ENCODE measurements at regions not wholly inside any gene's neighbourhood (a gene's known extent, or its start where the extent isn't known, plus 50 kb on each side); places are given as distances from the start of the nearest gene placed in this dataset.

GRCh38 chr17:12510535-12510934 lies 155.2 kb upstream of the MYOCD start:
- WGBS, 2 experiments, result 86 to 91% methylated on average over 3 of the region's 3 CpGs
- Histone ChIP-seq H3K27ac (ENCODE audit: insufficient read depth, low read depth, low read length, poor library complexity, severe bottlenecking) (no peak overlapping the region), H3K4me3 (ENCODE audit: insufficient read depth, low read depth, low read length) (no peak overlapping the region), H3K27me3 (ENCODE audit: control insufficient read depth, insufficient read depth, low read length, poor library complexity, severe bottlenecking) (no peaks in the 10 kb centered on the region), H3K9me3 (ENCODE audit: control insufficient read depth, low read length) (no peaks in the 10 kb centered on the region), H3K4me1 (ENCODE audit: control insufficient read depth, insufficient read depth, low read length) (no peaks in the 10 kb centered on the region), H3K36me3 (ENCODE audit: control insufficient read depth, insufficient read depth, low read length) (no peaks in the 10 kb centered on the region)

- Histone ChIP-seq H3K9me3 (ENCODE audit: control insufficient read depth, low read length) (no peaks in the 10 kb centered on the region), H3K27ac (ENCODE audit: insufficient read depth, low read depth, low read length, poor library complexity, severe bottlenecking) (no peak overlapping the region), H3K27me3 (ENCODE audit: control insufficient read depth, insufficient read depth, low read length, poor library complexity, severe bottlenecking) (no peaks in the 10 kb centered on the region), H3K4me3 (ENCODE audit: insufficient read depth, low read depth, low read length) (no peak overlapping the region), H3K36me3 (ENCODE audit: control insufficient read depth, insufficient read depth, low read length) (no peaks in the 10 kb centered on the region), H3K4me1 (ENCODE audit: control insufficient read depth, insufficient read depth, low read length) (no peaks in the 10 kb centered on the region)
- WGBS, 2 experiments, result 92 to 95% methylated on average over 4 of the region's 4 CpGs
These were observed 152.9 kb upstream of the MYOCD start for GRCh38 chr17:12512694-12513355.

GRCh38 chr17:12514596-12514995 lies 151.1 kb upstream of the MYOCD start:
- no peaks in the 10 kb centered on the region for H3K36me3 ChIP-seq (ENCODE audit: control insufficient read depth, insufficient read depth, low read length)
- no peak overlapping the region for H3K4me3 ChIP-seq (ENCODE audit: insufficient read depth, low read depth, low read length)
- H3K27ac ChIP-seq (ENCODE audit: insufficient read depth, low read depth, low read length, poor library complexity, severe bottlenecking), result no peak overlapping the region
- H3K9me3 ChIP-seq (ENCODE audit: control insufficient read depth, low read length), result no peaks in the 10 kb centered on the region
- 94 to 95% methylated on average over 4 to 5 of the region's 5 CpGs for WGBS, 2 experiments
- no peaks in the 10 kb centered on the region for H3K4me1 ChIP-seq (ENCODE audit: control insufficient read depth, insufficient read depth, low read length)
- H3K27me3 ChIP-seq (ENCODE audit: control insufficient read depth, insufficient read depth, low read length, poor library complexity, severe bottlenecking), result no peaks in the 10 kb centered on the region

- H3K4me1 ChIP-seq (ENCODE audit: control insufficient read depth, insufficient read depth, low read length), result no peaks in the 10 kb centered on the region
- H3K27me3 ChIP-seq (ENCODE audit: control insufficient read depth, insufficient read depth, low read length, poor library complexity, severe bottlenecking), result no peaks in the 10 kb centered on the region
- 94 to 95% methylated on average over 6 to 7 of the region's 7 CpGs for WGBS, 2 experiments
- no peak overlapping the region for H3K27ac ChIP-seq (ENCODE audit: insufficient read depth, low read depth, low read length, poor library complexity, severe bottlenecking)
- no peaks in the 10 kb centered on the region for H3K9me3 ChIP-seq (ENCODE audit: control insufficient read depth, low read length)
- H3K36me3 ChIP-seq (ENCODE audit: control insufficient read depth, insufficient read depth, low read length), result no peaks in the 10 kb centered on the region
- no peak overlapping the region for H3K4me3 ChIP-seq (ENCODE audit: insufficient read depth, low read depth, low read length)
These were observed 145.6 kb upstream of the MYOCD start for GRCh38 chr17:12519956-12520594.

GRCh38 chr17:12521416-12521815 lies 144.3 kb upstream of the MYOCD start:
- H3K36me3 ChIP-seq (ENCODE audit: control insufficient read depth, insufficient read depth, low read length), result no peaks in the 10 kb centered on the region
- H3K4me1 ChIP-seq (ENCODE audit: control insufficient read depth, insufficient read depth, low read length), result no peaks in the 10 kb centered on the region
- no peak overlapping the region for H3K4me3 ChIP-seq (ENCODE audit: insufficient read depth, low read depth, low read length)
- no peaks in the 10 kb centered on the region for H3K27me3 ChIP-seq (ENCODE audit: control insufficient read depth, insufficient read depth, low read length, poor library complexity, severe bottlenecking)
- WGBS, 2 experiments, result 89 to 90% methylated on average over 7 of the region's 7 CpGs
- no peaks in the 10 kb centered on the region for H3K9me3 ChIP-seq (ENCODE audit: control insufficient read depth, low read length)
- no peak overlapping the region for H3K27ac ChIP-seq (ENCODE audit: insufficient read depth, low read depth, low read length, poor library complexity, severe bottlenecking)

GRCh38 chr17:12522336-12522735 lies 143.4 kb upstream of the MYOCD start:
- Histone ChIP-seq H3K4me3 (ENCODE audit: insufficient read depth, low read depth, low read length) (no peak overlapping the region), H3K27ac (ENCODE audit: insufficient read depth, low read depth, low read length, poor library complexity, severe bottlenecking) (no peak overlapping the region), H3K36me3 (ENCODE audit: control insufficient read depth, insufficient read depth, low read length) (no peaks in the 10 kb centered on the region), H3K9me3 (ENCODE audit: control insufficient read depth, low read length) (no peaks in the 10 kb centered on the region), H3K4me1 (ENCODE audit: control insufficient read depth, insufficient read depth, low read length) (no peaks in the 10 kb centered on the region), H3K27me3 (ENCODE audit: control insufficient read depth, insufficient read depth, low read length, poor library complexity, severe bottlenecking) (no peaks in the 10 kb centered on the region)
- WGBS, 2 experiments, result 88 to 91% methylated on average over 5 to 7 of the region's 7 CpGs

- Histone ChIP-seq H3K9me3 (ENCODE audit: control insufficient read depth, low read length) (no peaks in the 10 kb centered on the region), H3K4me1 (ENCODE audit: control insufficient read depth, insufficient read depth, low read length) (no peaks in the 10 kb centered on the region), H3K36me3 (ENCODE audit: control insufficient read depth, insufficient read depth, low read length) (no peaks in the 10 kb centered on the region), H3K27ac (ENCODE audit: insufficient read depth, low read depth, low read length, poor library complexity, severe bottlenecking) (no peak overlapping the region), H3K4me3 (ENCODE audit: insufficient read depth, low read depth, low read length) (no peak overlapping the region), H3K27me3 (ENCODE audit: control insufficient read depth, insufficient read depth, low read length, poor library complexity, severe bottlenecking) (no peaks in the 10 kb centered on the region)
- 78 to 79% methylated on average over 6 of the region's 6 CpGs for WGBS, 2 experiments
These were observed 142.9 kb upstream of the MYOCD start for GRCh38 chr17:12522743-12523183.

- H3K9me3 ChIP-seq (ENCODE audit: control insufficient read depth, low read length), result no peaks in the 10 kb centered on the region
- no peaks in the 10 kb centered on the region for H3K4me1 ChIP-seq (ENCODE audit: control insufficient read depth, insufficient read depth, low read length)
- no peaks in the 10 kb centered on the region for H3K27me3 ChIP-seq (ENCODE audit: control insufficient read depth, insufficient read depth, low read length, poor library complexity, severe bottlenecking)
- H3K27ac ChIP-seq (ENCODE audit: insufficient read depth, low read depth, low read length, poor library complexity, severe bottlenecking), result no peak overlapping the region
- no peaks in the 10 kb centered on the region for H3K36me3 ChIP-seq (ENCODE audit: control insufficient read depth, insufficient read depth, low read length)
- no peak overlapping the region for H3K4me3 ChIP-seq (ENCODE audit: insufficient read depth, low read depth, low read length)
- WGBS, 2 experiments, result 89 to 96% methylated on average over 4 to 5 of the region's 5 CpGs
These were observed 142.4 kb upstream of the MYOCD start for GRCh38 chr17:12523244-12523643.

- Histone ChIP-seq H3K9me3 (ENCODE audit: control insufficient read depth, low read length) (no peaks in the 10 kb centered on the region), H3K27ac (ENCODE audit: insufficient read depth, low read depth, low read length, poor library complexity, severe bottlenecking) (no peak overlapping the region), H3K4me3 (ENCODE audit: insufficient read depth, low read depth, low read length) (no peak overlapping the region), H3K4me1 (ENCODE audit: control insufficient read depth, insufficient read depth, low read length) (no peaks in the 10 kb centered on the region), H3K27me3 (ENCODE audit: control insufficient read depth, insufficient read depth, low read length, poor library complexity, severe bottlenecking) (no peaks in the 10 kb centered on the region), H3K36me3 (ENCODE audit: control insufficient read depth, insufficient read depth, low read length) (no peaks in the 10 kb centered on the region)
- WGBS, 2 experiments, result 92 to 98% methylated on average over 3 of the region's 3 CpGs
These were observed 137.7 kb upstream of the MYOCD start for GRCh38 chr17:12528036-12528435.

- Histone ChIP-seq H3K4me3 (ENCODE audit: insufficient read depth, low read depth, low read length) (no peak overlapping the region), H3K9me3 (ENCODE audit: control insufficient read depth, low read length) (no peaks in the 10 kb centered on the region), H3K4me1 (ENCODE audit: control insufficient read depth, insufficient read depth, low read length) (no peaks in the 10 kb centered on the region), H3K27ac (ENCODE audit: insufficient read depth, low read depth, low read length, poor library complexity, severe bottlenecking) (no peak overlapping the region), H3K36me3 (ENCODE audit: control insufficient read depth, insufficient read depth, low read length) (no peaks in the 10 kb centered on the region), H3K27me3 (ENCODE audit: control insufficient read depth, insufficient read depth, low read length, poor library complexity, severe bottlenecking) (no peaks in the 10 kb centered on the region)
- WGBS, 2 experiments, result 80 to 90% methylated on average over 3 to 4 of the region's 4 CpGs
These were observed 135.5 kb upstream of the MYOCD start for GRCh38 chr17:12530161-12530560.

Measured in ectodermal cell (in vitro differentiated cells).